HEK293 (cell line): ENCODE measurements at regions not wholly inside any gene's neighbourhood (a gene's known extent, or its start where the extent isn't known, plus 50 kb on each side); places are given as distances from the start of the nearest gene placed in this dataset.

ENCODE experiments used
- OSR2 ChIP-seq: fragments of 450-650 bp; formaldehyde crosslinking; IDR thresholded peaks from 2 replicates; pipeline ENCODE4 v1.5.1; 2016; ENCODE audit warnings: missing biosample characterization, missing genetic modification characterization
- ZEB2 ChIP-seq: fragments of 450-650 bp; formaldehyde crosslinking; IDR thresholded peaks from 2 replicates; pipeline ENCODE4 v1.5.1; 2016; ENCODE audit warnings: missing biosample characterization, missing genetic modification characterization
- ZNF114 ChIP-seq: fragments of 450-650 bp; formaldehyde crosslinking; IDR thresholded peaks from 2 replicates; pipeline ENCODE4 v1.5.0; 2017; ENCODE audit warnings: missing biosample characterization, missing genetic modification characterization
- ZNF350 ChIP-seq: fragments of 450-650 bp; formaldehyde crosslinking; IDR thresholded peaks from 2 replicates; pipeline ENCODE4 v1.5.0; 2017; ENCODE audit warnings: missing biosample characterization, mild to moderate bottlenecking, missing genetic modification characterization
- TF ChIP-seq, protein P1 (sequence below): fragments of 450-650 bp; formaldehyde crosslinking; IDR thresholded peaks from 2 replicates; pipeline ENCODE4 v1.5.1; 2016; ENCODE audit warnings: missing biosample characterization, missing genetic modification characterization
- TF ChIP-seq, protein P2 (sequence below): fragments of 450-650 bp; formaldehyde crosslinking; IDR thresholded peaks from 2 replicates; pipeline ENCODE4 v1.5.1; 2016; ENCODE audit warnings: missing biosample characterization, missing genetic modification characterization

DNA sequence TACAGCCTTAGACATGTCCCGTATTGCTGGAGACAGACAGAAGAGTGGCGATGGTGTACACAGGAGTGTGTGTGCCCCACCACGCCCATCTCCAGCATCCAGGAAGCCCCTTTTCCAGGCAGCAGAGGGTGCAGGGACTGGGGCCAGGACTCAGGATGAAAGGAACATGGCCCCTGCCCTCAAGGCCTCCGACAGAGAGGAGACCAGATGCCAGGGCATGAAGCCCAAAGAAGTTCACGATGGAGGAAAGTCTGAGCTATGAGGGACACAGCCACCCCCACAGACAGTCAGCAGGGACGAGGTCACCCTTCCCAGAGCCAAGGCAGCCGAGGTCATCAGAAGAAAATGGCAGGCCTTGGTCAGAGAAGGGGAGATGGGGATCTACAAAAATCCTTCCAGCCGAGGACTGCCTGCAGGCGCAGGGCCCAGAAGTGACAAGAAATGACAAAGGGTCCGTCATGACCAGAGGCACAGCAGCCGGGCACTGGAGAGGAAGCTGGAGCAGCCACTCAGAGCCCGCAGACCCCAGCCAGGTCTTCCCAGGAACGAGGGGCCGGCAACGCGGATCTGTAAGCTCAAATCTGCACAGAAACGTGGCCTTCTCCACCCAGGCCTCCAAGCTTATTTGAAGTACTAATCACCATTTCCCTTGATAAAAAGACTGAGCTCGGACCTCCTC is 78.7 kb upstream of the PPP2R2D start:
- TF ChIP-seq OSR2 (tag by site-specific recombination): no peak
- no peak for TF ChIP-seq ZEB2 (tag by site-specific recombination)
- TF ChIP-seq, protein P1, sequence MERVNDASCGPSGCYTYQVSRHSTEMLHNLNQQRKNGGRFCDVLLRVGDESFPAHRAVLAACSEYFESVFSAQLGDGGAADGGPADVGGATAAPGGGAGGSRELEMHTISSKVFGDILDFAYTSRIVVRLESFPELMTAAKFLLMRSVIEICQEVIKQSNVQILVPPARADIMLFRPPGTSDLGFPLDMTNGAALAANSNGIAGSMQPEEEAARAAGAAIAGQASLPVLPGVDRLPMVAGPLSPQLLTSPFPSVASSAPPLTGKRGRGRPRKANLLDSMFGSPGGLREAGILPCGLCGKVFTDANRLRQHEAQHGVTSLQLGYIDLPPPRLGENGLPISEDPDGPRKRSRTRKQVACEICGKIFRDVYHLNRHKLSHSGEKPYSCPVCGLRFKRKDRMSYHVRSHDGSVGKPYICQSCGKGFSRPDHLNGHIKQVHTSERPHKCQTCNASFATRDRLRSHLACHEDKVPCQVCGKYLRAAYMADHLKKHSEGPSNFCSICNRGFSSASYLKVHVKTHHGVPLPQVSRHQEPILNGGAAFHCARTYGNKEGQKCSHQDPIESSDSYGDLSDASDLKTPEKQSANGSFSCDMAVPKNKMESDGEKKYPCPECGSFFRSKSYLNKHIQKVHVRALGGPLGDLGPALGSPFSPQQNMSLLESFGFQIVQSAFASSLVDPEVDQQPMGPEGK (tag by site-specific recombination): no peak
- TF ChIP-seq ZNF114 (tag by site-specific recombination): no peak
- TF ChIP-seq ZNF350 (tag by site-specific recombination): no peak
- TF ChIP-seq, protein P2, sequence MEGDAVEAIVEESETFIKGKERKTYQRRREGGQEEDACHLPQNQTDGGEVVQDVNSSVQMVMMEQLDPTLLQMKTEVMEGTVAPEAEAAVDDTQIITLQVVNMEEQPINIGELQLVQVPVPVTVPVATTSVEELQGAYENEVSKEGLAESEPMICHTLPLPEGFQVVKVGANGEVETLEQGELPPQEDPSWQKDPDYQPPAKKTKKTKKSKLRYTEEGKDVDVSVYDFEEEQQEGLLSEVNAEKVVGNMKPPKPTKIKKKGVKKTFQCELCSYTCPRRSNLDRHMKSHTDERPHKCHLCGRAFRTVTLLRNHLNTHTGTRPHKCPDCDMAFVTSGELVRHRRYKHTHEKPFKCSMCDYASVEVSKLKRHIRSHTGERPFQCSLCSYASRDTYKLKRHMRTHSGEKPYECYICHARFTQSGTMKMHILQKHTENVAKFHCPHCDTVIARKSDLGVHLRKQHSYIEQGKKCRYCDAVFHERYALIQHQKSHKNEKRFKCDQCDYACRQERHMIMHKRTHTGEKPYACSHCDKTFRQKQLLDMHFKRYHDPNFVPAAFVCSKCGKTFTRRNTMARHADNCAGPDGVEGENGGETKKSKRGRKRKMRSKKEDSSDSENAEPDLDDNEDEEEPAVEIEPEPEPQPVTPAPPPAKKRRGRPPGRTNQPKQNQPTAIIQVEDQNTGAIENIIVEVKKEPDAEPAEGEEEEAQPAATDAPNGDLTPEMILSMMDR: no peak
